CD4-positive, alpha-beta T cell treated with Interleukin-4 for 4 hours (primary cell): ENCODE measurements at regions not wholly inside any gene's neighbourhood (a gene's known extent, or its start where the extent isn't known, plus 50 kb on each side); places are given as distances from the start of the nearest gene placed in this dataset.
A peak's percentile ranks its signal among the peaks of the same experiment; 100 is the strongest.
"Not testable (repeated sequence)": the region's sequence is repeated elsewhere in the genome, so short reads cannot be mapped to it uniquely, and the experiment has no call there.

Experiments
- DNase-seq: peaks from one replicate; pipeline ENCODE4 v3.0.0-alpha.2; 2020

DNA sequence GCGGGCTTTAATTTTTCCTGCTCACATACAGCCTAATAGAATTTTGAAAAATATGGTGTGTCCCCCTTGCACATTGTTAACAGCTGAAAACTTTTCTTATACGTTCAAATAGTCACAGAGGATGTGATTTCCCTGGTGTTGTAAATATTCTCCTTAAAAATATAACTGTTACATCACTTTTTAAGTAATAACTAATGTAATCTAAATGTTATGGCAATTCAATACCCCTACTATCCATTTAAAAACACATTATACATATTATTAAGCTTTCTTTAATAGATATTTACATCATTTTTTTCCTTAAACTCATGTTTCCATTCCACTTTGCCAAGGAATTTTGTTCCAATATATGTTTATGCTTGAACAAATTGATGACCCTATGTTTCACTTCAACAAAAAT, 85.5 kb upstream of the S1PR1 start:
- DNase-seq: no peak

GRCh38 chr1:101150670-101151069, 86.1 kb upstream of the S1PR1 start:
- DNase-seq: no peak

GRCh38 chr1:101150266-101150665, 86.6 kb upstream of the S1PR1 start:
- DNase-seq: no peak

DNA sequence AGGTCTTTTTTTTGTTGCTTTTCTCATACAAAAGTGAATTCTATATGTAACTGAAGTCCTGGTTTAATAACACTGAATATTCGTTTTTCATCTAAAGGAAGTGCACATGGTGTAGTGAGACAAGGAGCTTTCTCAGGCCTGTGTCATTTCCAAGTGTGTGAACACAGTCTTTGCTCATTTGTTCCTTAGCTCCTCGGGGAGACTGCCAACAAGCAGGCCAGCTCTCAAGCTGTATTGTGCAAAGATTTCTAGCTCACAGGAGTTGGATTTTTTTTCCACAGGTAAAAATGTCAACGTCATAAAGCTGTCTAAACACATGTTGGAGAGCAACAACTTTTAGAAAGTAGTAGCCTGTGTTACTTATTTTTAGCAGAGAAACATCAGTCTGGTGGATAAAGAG, 87.8 kb upstream of the S1PR1 start:
- no peak for DNase-seq

- DNase-seq: no peak
Observed at GRCh38 chr1:101147381-101147780, 89.4 kb upstream of the S1PR1 start.

- DNase-seq: no peak
Observed at GRCh38 chr1:101145449-101145820, 91.4 kb upstream of the S1PR1 start.

DNA sequence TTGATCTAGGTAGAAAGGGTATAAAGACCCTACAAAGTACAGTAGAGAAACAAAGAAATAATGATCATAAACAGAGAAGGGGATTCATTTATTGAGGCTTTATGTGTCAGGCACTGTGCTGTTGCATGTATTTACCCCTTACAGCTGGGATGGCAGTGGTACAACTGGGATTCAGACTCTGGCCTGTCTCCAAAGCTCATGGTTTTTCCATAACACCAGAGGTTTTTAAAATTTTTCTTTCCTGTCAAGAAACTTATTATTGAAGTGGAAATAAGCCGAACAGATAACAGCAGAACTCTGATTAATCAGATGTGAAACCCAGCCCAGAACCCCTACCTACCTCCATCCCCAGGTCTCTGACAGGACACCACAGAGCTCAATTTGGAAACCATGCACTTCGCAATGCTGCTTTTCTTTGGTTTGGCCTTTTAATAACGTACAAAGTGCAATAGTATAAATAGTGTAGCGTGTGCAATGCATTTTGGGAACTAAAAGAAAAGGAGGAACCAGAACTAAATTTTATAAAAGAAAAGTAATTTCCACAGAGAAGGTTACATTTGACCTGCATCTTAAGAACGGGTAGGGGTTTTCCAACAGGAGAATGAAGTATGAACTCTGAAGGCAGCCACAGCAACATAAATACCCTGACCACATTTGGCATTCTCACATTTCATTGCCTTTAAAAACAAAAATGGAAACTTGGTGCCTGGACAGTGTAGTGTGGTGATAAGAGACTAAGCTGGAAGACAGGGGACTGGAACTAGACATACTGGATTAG, 92.0 kb upstream of the S1PR1 start:
- no peak for DNase-seq

GRCh38 chr1:101142244-101142643, 94.6 kb upstream of the S1PR1 start:
- DNase-seq: no peak

- DNase-seq: no peak
Observed at GRCh38 chr1:101141376-101141775, 95.4 kb upstream of the S1PR1 start.

DNA sequence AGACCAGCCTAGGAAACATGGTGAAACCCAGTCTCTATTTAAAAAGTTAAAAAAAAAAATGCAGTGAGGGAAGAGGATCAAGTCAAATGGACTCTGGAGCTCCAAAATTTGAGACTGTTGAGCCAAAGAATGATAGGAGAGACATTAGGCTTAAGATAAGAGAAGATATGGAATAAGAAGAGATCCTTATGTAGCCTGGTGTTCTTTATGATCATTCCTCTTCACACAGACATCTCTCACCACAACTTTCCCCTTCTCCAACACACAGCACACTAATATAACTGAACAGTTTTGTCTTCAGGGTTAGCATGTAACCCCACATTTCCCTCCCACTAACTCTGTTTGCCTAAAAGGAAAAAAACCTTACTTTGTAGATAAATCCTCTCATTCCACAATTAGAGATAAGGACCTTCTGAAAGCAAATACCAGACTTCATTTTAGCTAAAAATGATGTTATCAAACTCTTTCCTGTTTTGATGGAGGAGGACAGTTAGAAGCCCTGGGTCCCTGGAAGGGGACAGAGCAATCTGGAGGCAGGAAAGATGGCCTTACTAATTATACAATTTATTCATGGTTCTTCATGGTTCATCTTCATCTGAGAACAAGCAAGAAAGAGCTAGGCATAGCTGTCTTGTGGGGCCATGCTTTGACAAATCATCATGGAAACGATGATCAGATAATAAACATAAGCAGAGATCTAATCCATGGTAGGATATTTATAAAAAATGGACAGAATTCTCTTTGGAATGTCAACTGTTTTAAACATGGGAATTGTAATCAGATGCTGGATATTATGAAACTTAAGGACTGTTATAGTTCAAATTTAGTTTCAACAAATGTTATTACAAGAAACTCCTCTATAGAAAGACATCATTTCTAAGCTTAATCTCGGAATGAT, 96.7 kb upstream of the S1PR1 start:
- DNase-seq: no peak

DNA sequence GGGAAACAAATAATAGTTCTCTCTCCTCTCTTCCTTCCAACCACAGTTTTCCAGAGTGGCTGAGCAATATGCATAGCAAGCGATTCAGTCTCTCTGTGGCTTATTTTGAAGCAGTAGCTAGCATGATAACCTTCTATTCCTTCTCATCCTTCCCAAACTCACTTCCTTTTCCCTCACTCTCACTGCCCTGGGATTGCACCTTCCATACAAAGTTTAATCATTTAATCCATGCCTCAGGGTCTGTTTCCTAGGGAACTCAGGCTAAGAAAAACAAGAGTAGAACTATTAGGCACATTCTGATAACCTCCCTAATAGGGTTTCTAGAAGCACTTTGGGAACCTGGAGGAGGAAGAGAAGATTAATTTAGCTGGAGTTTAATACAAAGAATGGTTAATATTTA, 97.7 kb upstream of the S1PR1 start:
- DNase-seq: no peak

DNA sequence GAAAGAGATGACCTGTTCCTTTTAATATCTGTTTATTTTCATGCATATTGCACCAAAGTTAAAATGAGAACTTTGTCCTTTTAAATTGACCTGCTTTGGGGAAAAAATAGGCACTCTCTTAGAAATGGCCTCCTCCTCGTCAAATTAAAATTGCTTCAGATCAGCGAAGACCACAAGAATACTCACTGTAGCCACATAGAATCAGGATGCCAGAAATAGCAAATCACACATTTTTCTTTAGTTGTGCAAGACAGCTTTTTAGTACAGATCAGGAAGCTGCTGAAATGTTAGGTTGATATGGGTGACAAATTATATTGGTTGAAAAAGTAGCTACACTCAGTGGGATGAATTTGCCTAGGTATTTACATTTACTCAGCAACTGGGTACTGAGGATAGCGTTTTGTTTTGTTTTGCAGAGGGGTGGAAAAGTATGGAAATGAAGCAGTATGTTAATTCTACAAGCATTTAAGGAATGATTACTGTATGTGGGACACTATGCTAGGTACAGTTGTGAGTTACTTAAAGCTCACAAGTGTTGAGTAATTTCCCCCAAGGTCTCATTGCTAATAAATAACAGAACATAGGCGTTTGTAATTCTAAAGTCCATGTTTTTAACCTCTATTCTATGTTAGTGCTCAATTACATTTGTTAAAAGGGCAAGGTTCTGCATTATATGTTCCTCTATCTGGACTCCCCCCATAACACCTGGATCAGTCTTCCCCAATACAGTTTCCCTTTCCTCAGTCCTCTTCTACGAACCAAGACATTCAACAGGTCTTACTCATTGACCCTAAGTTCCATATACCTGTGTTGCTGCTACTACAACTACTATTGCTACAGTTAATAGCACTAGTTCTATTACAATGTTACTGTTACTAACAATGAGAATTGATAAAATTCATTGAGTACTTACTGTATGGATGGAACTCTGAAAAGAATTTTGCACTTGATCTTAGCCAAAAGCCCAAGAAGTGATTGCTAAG, 99.4 kb upstream of the S1PR1 start:
- DNase-seq: peak; percentile 49

GRCh38 chr1:101136739-101137138, 100.1 kb upstream of the S1PR1 start:
- DNase-seq: peak; percentile 80

DNA sequence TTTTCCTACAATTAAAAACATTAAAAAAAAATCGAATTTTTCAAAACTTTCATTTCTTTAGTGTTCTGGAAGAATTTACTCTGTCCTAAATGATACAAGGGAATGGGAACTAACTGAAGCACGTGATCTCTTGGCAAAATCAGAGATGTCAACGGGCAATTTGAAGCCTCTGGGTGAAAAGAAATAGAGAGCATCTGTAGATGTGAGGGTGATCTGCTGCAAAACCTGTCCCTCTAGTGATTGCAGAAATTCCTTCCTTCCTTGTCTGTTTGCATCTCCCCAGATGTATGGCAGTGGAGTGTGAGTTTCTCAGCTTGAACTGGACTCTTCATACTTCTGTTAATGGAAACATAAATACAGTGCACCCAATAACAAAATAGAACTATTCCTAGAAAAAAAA, 100.5 kb upstream of the S1PR1 start:
- no peak for DNase-seq

- DNase-seq: no peak
Observed at GRCh38 chr1:101135526-101135925, 101.3 kb upstream of the S1PR1 start.

DNA sequence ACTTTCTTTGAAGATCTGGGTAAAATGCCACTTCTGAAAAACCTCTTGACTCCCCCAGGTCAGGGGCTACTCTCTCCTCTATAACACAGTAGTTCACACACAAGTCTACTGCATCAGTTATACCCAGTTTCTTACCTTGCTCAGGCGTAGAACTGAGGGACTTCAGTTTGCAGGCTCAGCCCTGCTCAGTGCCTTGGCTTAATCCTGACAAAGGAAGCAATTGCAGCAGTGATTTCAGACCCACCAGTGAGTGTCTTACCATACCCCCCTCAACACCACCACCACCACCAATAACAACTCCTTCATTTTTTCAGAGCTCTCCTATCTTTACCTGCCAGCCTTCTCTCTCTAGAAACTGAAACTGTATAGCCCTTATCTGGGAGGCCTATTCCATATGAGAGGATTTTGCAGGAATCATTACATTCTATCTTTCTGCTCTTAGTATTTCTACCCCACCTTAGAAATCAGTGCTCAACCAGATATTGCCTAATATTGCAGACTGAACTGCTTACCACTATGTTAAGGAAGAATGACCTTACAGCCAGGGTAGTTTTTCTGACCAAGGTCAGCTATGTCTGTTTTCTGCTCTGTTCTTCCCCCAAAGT, 105.5 kb upstream of the S1PR1 start:
- DNase-seq: no peak

DNA sequence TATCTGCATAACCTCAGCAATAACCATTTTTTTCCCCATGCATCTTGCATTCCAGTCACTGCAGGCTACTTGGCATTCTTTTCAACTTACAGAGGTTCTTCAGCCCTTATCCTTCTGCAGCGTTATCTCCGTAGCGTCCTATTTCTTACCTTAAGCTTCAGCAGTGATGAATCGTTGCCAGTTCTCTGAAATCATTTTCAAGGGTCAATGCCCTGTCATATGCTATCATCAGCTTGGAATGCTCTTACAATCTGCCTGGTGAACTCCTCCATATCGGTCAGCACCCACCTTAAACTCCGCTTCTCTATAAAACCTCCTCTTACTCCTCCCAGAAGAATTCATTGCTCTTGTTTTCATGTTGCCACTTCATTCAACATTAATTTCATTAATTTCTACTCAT, 105.1 kb upstream of the DPH5 start:
- no peak for DNase-seq

DNA sequence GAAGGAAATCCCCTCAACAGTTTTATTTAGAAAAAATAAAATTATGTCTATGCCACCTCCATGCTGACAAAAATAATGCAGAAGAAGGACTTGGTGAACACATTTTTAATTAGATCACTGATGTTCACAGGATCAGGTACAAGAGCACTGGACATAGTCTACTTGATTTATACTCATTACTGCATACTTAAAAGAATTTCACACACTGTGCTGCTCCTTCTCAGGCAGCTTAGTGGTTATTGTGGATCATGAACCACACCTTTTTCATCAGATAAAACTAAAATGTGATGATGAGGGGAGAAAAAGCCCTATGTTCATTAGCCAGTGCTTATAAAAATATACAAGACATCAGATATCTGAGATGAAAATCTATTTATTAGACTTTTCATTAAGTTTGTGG, 103.3 kb upstream of the DPH5 start:
- peak; percentile 61 for DNase-seq

DNA sequence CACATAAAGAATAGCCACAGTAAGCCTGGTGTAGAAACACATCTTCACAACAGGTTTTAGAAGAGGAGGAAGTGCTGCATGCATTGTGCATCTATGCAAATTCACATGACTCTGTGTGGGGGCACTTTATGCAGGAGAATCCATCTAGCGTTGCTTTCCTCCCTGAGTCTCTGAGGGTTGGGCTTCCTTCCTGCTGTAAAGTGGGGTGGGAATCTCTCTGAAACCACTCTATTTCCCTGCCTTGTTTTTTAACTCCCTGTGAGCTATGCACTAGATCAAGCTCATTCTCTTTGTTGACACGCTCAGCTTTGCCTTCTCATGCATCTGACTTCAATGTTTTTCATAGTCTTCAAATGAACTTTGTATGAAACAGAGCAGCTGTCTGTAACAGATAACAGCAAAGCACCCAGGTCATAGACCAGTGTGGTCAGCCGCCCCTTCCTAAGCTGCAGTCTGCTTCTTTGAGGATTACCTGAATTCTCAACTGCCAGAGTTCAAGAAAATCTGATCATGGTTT, 102.7 kb upstream of the DPH5 start:
- DNase-seq: peak; percentile 78

GRCh38 chr1:101124405-101124804, 98.8 kb upstream of the DPH5 start:
- peak; percentile 21 for DNase-seq

GRCh38 chr1:101123904-101124303, 98.3 kb upstream of the DPH5 start:
- not testable (repeated sequence) for DNase-seq

DNA sequence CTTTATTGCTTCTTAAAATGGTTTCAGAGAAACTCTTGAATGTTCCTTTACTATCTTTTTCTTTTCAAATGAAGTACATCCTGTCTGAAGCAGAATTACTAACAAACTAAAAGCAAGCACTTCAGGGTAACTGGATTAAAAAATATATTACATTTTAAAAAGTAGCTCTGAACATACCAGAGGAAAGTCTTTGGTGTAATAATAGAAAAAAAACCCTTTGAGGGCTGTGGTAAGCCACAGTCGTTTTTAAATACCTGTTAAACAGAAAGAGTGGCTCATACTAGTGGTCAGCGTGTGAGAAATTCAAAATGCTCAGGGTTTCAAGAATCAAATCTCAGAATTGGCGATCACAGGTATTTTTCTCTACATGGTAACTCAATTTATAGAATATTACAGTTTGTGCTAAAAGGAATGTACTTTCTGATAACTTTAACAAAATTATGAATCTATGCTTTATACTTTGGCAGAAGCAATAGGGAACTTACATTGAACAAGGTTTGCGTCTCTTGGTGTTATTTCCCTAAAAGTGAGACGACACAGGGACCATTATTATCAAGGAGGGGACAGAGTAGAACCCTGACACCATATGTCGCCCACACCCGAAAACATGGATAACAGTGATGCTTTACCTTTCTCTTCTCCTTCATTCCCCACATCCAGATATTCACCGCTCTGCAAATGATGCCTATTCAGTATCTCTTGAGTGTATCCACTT, 97.0 kb upstream of the DPH5 start:
- peak; percentile 85 for DNase-seq
